Large intestine (tissue), 3 donors: ENCODE measurements at regions not wholly inside any gene's neighbourhood (a gene's known extent, or its start where the extent isn't known, plus 50 kb on each side); places are given as distances from the start of the nearest gene placed in this dataset.
"Not testable (repeated sequence)": the region's sequence is repeated elsewhere in the genome, so short reads cannot be mapped to it uniquely, and the experiment has no call there.

Experiments used
- DNase-seq, 2 donors: peaks; one replicate each; pipeline versions ENCODE4 v3.0.0 to v3.0.0-alpha.2; 2013
- H3K27ac ChIP-seq: one replicate; pipeline ENCODE4 v1.5.1; 2013; ENCODE audit warnings: low read length
- H3K27me3 ChIP-seq: 2 replicates; pipeline ENCODE4 v1.6.1; 2013; ENCODE audit warnings: low read length; ENCODE audit not compliant: control insufficient read depth, insufficient read depth
- H3K36me3 ChIP-seq: 2 replicates; pipeline ENCODE4 v1.6.1; 2013; ENCODE audit warnings: low read length; ENCODE audit not compliant: control insufficient read depth, insufficient read depth
- H3K4me1 ChIP-seq: one replicate; pipeline ENCODE4 v1.6.1; 2013; ENCODE audit warnings: low read length; ENCODE audit not compliant: control insufficient read depth, insufficient read depth
- H3K4me3 ChIP-seq: one replicate; pipeline ENCODE4 v1.5.1; 2013; ENCODE audit warnings: low read length
- H3K9me3 ChIP-seq: one replicate; pipeline ENCODE4 v1.6.1; 2013; ENCODE audit warnings: mild to moderate bottlenecking, low read depth, low read length, moderate library complexity; ENCODE audit not compliant: control insufficient read depth
- WGBS: methylation state at CpG from one replicate; pipeline ENCODE4 v1.1.5; 2013; ENCODE audit warnings: low lambda C conversion rate; ENCODE audit not compliant: insufficient coverage; 5-methylcytosine and 5-hydroxymethylcytosine counted together

GRCh38 chr17:62156949-62157348, 91.9 kb upstream of the MED13 start:
- no peaks in the 10 kb centered on the region for H3K36me3 ChIP-seq

GRCh38 chr17:62154909-62155308, 89.8 kb upstream of the MED13 start:
- Histone ChIP-seq H3K4me1 (no peaks in the 10 kb centered on the region), H3K36me3 (no peaks in the 10 kb centered on the region), H3K9me3 (no peaks in the 10 kb centered on the region), H3K4me3 (no peak overlapping the region), H3K27ac (no peak overlapping the region), H3K27me3 (no peaks in the 10 kb centered on the region)
- no peak for DNase-seq
- WGBS, result no CpG with 5 or more reads among the region's 2 CpGs

More at GRCh38 chr17:62156949-62157348, 91.9 kb upstream of the MED13 start:
- no peak overlapping the region for H3K4me3 ChIP-seq
- H3K27ac ChIP-seq, result no peak overlapping the region
- no peaks in the 10 kb centered on the region for H3K27me3 ChIP-seq
- no CpG with 5 or more reads among the region's 1 CpG for WGBS
- no peaks in the 10 kb centered on the region for H3K4me1 ChIP-seq
- DNase-seq, result no peak
- no peaks in the 10 kb centered on the region for H3K9me3 ChIP-seq

- Histone ChIP-seq H3K9me3 (no peaks in the 10 kb centered on the region), H3K27ac (no peak overlapping the region), H3K27me3 (no peaks in the 10 kb centered on the region), H3K4me3 (no peak overlapping the region), H3K4me1 (peaks cover 12% of the 10 kb centered on the region), H3K36me3 (no peaks in the 10 kb centered on the region)
- no CpG with 5 or more reads among the region's 2 CpGs for WGBS
- DNase-seq, result no peak
Observed at GRCh38 chr17:62150471-62150870, 85.4 kb upstream of the MED13 start.

GRCh38 chr17:62149961-62150360, 84.9 kb upstream of the MED13 start:
- H3K36me3 ChIP-seq, result no peaks in the 10 kb centered on the region
- H3K27me3 ChIP-seq, result no peaks in the 10 kb centered on the region
- DNase-seq, result no peak
- no peaks in the 10 kb centered on the region for H3K9me3 ChIP-seq
- no peak overlapping the region for H3K27ac ChIP-seq
- peaks cover 12% of the 10 kb centered on the region for H3K4me1 ChIP-seq
- no CpG with 5 or more reads among the region's 4 CpGs for WGBS
- no peak overlapping the region for H3K4me3 ChIP-seq

- peaks cover 12% of the 10 kb centered on the region for H3K4me1 ChIP-seq
- no peak overlapping the region for H3K4me3 ChIP-seq
- no peaks in the 10 kb centered on the region for H3K9me3 ChIP-seq
- no peak overlapping the region for H3K27ac ChIP-seq
- DNase-seq, result no peak
- no peaks in the 10 kb centered on the region for H3K27me3 ChIP-seq
- WGBS, result no CpG with 5 or more reads among the region's 4 CpGs
- no peaks in the 10 kb centered on the region for H3K36me3 ChIP-seq
Observed at GRCh38 chr17:62147284-62147683, 82.2 kb upstream of the MED13 start.

- Histone ChIP-seq H3K36me3 (no peaks in the 10 kb centered on the region), H3K27ac (peak overlapping the region; percentile 26), H3K4me3 (no peak overlapping the region), H3K9me3 (peaks cover 25% of the 10 kb centered on the region), H3K27me3 (peaks cover 17% of the 10 kb centered on the region), H3K4me1 (peaks cover 9% of the 10 kb centered on the region)
- DNase-seq, result peak; percentile 86 to 87
- no CpG with 5 or more reads among the region's 14 CpGs for WGBS
Observed at GRCh38 chr17:62140836-62141235, 75.8 kb upstream of the MED13 start.

- Histone ChIP-seq H3K27ac (peak overlapping the region; percentile 26), H3K9me3 (peaks cover 25% of the 10 kb centered on the region), H3K36me3 (no peaks in the 10 kb centered on the region), H3K4me3 (no peak overlapping the region), H3K4me1 (peaks cover 9% of the 10 kb centered on the region), H3K27me3 (peaks cover 17% of the 10 kb centered on the region)
- DNase-seq, result no peak
- WGBS, result 100% methylated on average over 1 of the region's 22 CpGs
Observed at GRCh38 chr17:62140376-62140775, 75.3 kb upstream of the MED13 start.

GRCh38 chr17:62139690-62140354, 74.7 kb upstream of the MED13 start:
- H3K4me1 ChIP-seq, H3K27ac ChIP-seq, DNase-seq, H3K4me3 ChIP-seq, H3K36me3 ChIP-seq: not testable (repeated sequence)
- no CpG with 5 or more reads among the region's 35 CpGs for WGBS
- Histone ChIP-seq H3K9me3 (peaks cover 25% of the 10 kb centered on the region), H3K27me3 (peaks cover 17% of the 10 kb centered on the region)

- no peak for DNase-seq
- Histone ChIP-seq H3K36me3 (no peaks in the 10 kb centered on the region), H3K4me3 (no peak overlapping the region), H3K27me3 (peaks cover 17% of the 10 kb centered on the region), H3K27ac (no peak overlapping the region), H3K9me3 (peaks cover 25% of the 10 kb centered on the region), H3K4me1 (peaks cover 9% of the 10 kb centered on the region)
- WGBS, result 100% methylated on average over 1 of the region's 26 CpGs
Observed at GRCh38 chr17:62139141-62139540, 74.1 kb upstream of the MED13 start.

GRCh38 chr17:62138676-62139121, 73.6 kb upstream of the MED13 start:
- WGBS, result no CpG with 5 or more reads among the region's 31 CpGs
- H3K27me3 ChIP-seq, result peaks cover 17% of the 10 kb centered on the region
- H3K4me1 ChIP-seq, DNase-seq, H3K36me3 ChIP-seq, H3K27ac ChIP-seq: not testable (repeated sequence)
- peak overlapping the region; percentile 16 for H3K4me3 ChIP-seq
- peaks cover 25% of the 10 kb centered on the region for H3K9me3 ChIP-seq
